Liver (tissue), 8 donors: ENCODE measurements at regions not wholly inside any gene's neighbourhood (a gene's known extent, or its start where the extent isn't known, plus 50 kb on each side); places are given as distances from the start of the nearest gene placed in this dataset.

Source experiments
- DNase-seq: peaks from one replicate; pipeline ENCODE4 v3.0.0-alpha.2; 2017; ENCODE audit warnings: low spot score
- H3K27ac ChIP-seq, 2 donors: one replicate each; pipeline ENCODE4 v1.7.0; 2013; ENCODE audit warnings: inconsistent platforms in 2 of 2, low read length in 2 of 2, control low read depth in 1 of 2, low read depth in 1 of 2, mild to moderate bottlenecking in 1 of 2
- H3K27me3 ChIP-seq, 4 donors: one replicate each; pipeline versions ENCODE4 v1.6.1 to v1.7.0; 2013; ENCODE audit warnings: low read length in 3 of 4, inconsistent platforms in 1 of 4, mild to moderate bottlenecking in 1 of 4, moderate library complexity in 1 of 4; ENCODE audit not compliant: control insufficient read depth in 4 of 4, insufficient read depth in 4 of 4
- H3K36me3 ChIP-seq, 4 donors: one replicate each; pipeline versions ENCODE4 v1.6.1 to v1.7.0; 2013; ENCODE audit warnings: low read length in 3 of 4, mild to moderate bottlenecking in 3 of 4, low read depth in 1 of 4, moderate library complexity in 1 of 4; ENCODE audit not compliant: control insufficient read depth in 4 of 4, insufficient read depth in 3 of 4
- H3K4me1 ChIP-seq, 4 donors: one replicate each; pipeline versions ENCODE4 v1.6.1 to v1.7.0; 2013; ENCODE audit warnings: low read length in 3 of 4, mild to moderate bottlenecking in 3 of 4, moderate library complexity in 1 of 4; ENCODE audit not compliant: control insufficient read depth in 4 of 4, insufficient read depth in 4 of 4
- H3K4me3 ChIP-seq, 3 donors: one replicate each; pipeline versions ENCODE4 v1.6.1 to v1.7.0; 2013; ENCODE audit warnings: low read length in 3 of 3, control low read depth in 1 of 3, low read depth in 1 of 3, mild to moderate bottlenecking in 1 of 3
- H3K9ac ChIP-seq, 2 donors: one replicate each; pipeline ENCODE4 v1.7.0; 2013; ENCODE audit warnings: low read length in 2 of 2, mild to moderate bottlenecking in 2 of 2, moderate library complexity in 2 of 2, control low read depth in 1 of 2, low read depth in 1 of 2
- H3K9me3 ChIP-seq, 4 donors: one replicate each; pipeline versions ENCODE4 v1.6.1 to v1.7.0; 2013; ENCODE audit warnings: low read length in 3 of 4; ENCODE audit not compliant: control insufficient read depth in 4 of 4
- CTCF ChIP-seq: fragments of 150-350 bp; IDR thresholded peaks from 2 replicates; pipeline ENCODE4 v1.5.1; 2017; ENCODE audit warnings: improper control_type of control experiment, low read depth, low read length; ENCODE audit not compliant: missing input control
- EGR1 ChIP-seq, 2 donors: IDR thresholded peaks; 2 replicates each; pipeline ENCODE4 v1.6.1; 2016 to 2018; ENCODE audit warnings: antibody characterized with exemption in 2 of 2, low read depth in 2 of 2
- FOXA1 ChIP-seq: IDR thresholded peaks from 2 replicates; pipeline ENCODE4 v1.6.1; 2016; ENCODE audit warnings: antibody characterized with exemption
- FOXA2 ChIP-seq: IDR thresholded peaks from 2 replicates; pipeline ENCODE4 v1.6.1; 2016; ENCODE audit warnings: antibody characterized with exemption
- GABPA ChIP-seq, 2 donors: IDR thresholded peaks in 1 of 2; conservative IDR thresholded peaks in 1 of 2; 2 replicates each; pipeline ENCODE4 v1.6.1; 2016; ENCODE audit warnings: antibody characterized with exemption in 2 of 2, mild to moderate bottlenecking in 1 of 2, moderate library complexity in 1 of 2
- HNF4A ChIP-seq, 2 donors: conservative IDR thresholded peaks; 2 replicates each; pipeline ENCODE4 v1.6.1; 2016; ENCODE audit warnings: antibody characterized with exemption in 2 of 2, mild to moderate bottlenecking in 2 of 2
- HNF4G ChIP-seq: IDR thresholded peaks from 2 replicates; pipeline ENCODE4 v1.6.1; 2016; ENCODE audit warnings: antibody characterized with exemption
- JUND ChIP-seq, 2 donors: IDR thresholded peaks; 2 replicates each; pipeline ENCODE4 v1.6.1; 2016; ENCODE audit warnings: antibody characterized with exemption in 2 of 2
- NR2F2 ChIP-seq: IDR thresholded peaks from 2 replicates; pipeline ENCODE4 v1.6.1; 2016; ENCODE audit warnings: antibody characterized with exemption
- RAD21 ChIP-seq, 2 donors: IDR thresholded peaks; 2 replicates each; pipeline ENCODE4 v1.6.1; 2016; ENCODE audit warnings: antibody characterized with exemption in 2 of 2, mild to moderate bottlenecking in 2 of 2
- RXRA ChIP-seq, 2 donors: IDR thresholded peaks; 2 replicates each; pipeline ENCODE4 v1.6.1; 2017 to 2018; ENCODE audit warnings: antibody characterized with exemption in 2 of 2, mild to moderate bottlenecking in 1 of 2
- SP1 ChIP-seq: IDR thresholded peaks from 2 replicates; pipeline ENCODE4 v1.6.1; 2018; ENCODE audit warnings: antibody characterized with exemption, mild to moderate bottlenecking
- TAF1 ChIP-seq: conservative IDR thresholded peaks from 2 replicates; pipeline ENCODE4 v1.6.1; 2016; ENCODE audit warnings: antibody characterized with exemption, mild to moderate bottlenecking
- YY1 ChIP-seq: IDR thresholded peaks from 2 replicates; pipeline ENCODE4 v1.6.1; 2016; ENCODE audit warnings: antibody characterized with exemption, mild to moderate bottlenecking
- ZBTB33 ChIP-seq: IDR thresholded peaks from 2 replicates; pipeline ENCODE4 v1.6.1; 2016; ENCODE audit warnings: antibody characterized with exemption
- WGBS: extraction: QIAGEN DNeasy Blood & Tissue Kit; methylation state at CpG from one replicate; pipeline ENCODE4 v1.1.7; 2013; 5-methylcytosine and 5-hydroxymethylcytosine counted together
- TF ChIP-seq, protein P1 (sequence below): IDR thresholded peaks from 2 replicates; pipeline ENCODE4 v1.6.1; 2016; ENCODE audit warnings: antibody characterized with exemption, mild to moderate bottlenecking
- TF ChIP-seq, protein P2 (sequence below): IDR thresholded peaks from 2 replicates; pipeline ENCODE4 v1.6.1; 2016; ENCODE audit warnings: antibody characterized with exemption
- TF ChIP-seq, protein P3 (sequence below): IDR thresholded peaks from 2 replicates; pipeline ENCODE4 v1.6.1; 2016; ENCODE audit warnings: antibody characterized with exemption
- donor health status: healthy.
- donor health status: healthy.
- donor health status: healthy.
- donor health status: healthy.
- donor health status: healthy.

DNA sequence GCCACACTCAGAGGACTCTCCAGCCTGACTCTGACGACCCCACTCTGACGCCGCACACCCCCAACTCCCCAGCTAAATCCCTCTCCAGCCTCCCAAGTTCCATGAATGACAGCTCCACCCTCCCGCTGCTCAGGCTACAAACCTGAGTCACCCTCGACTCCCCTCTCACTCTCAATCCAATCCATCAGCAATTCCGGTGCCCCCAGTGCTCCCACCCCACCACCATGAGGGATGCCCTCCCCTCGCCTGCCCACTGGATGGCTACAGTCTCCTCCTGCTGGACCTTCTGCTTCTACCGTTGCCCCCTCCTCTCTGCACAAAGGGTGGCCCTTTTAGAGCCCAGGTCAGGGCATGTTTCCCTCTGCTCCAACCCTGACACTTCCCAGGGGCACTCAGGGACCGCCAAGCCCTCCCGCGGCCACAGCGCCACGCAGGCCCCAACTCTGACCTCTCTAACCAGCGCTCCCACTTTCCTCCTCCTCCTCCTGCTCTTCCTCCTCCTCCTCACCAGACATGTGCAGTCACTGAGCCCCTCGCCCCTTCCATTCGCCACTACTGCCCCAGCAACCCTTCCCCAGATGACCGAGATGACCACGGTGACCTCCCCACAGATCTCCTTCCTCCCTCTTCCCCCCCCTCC, 69.5 kb upstream of the NUP50 start:
- H3K27me3 ChIP-seq: peaks cover 0 to 5% (median 3%) of the 10 kb centered on the region in 4 donors
- no peak overlapping the region for H3K27ac ChIP-seq
- H3K9me3 ChIP-seq: no peaks in the 10 kb centered on the region
- no peaks in the 10 kb centered on the region for H3K4me1 ChIP-seq
- TF ChIP-seq ZBTB33 (no peak), SP1 (no peak), FOXA2 (no peak), HNF4A (conservative IDR thresholded peaks at IDR 0.05) (no peak), CTCF (no peak), RXRA (IDR thresholded peaks at IDR 0.05) (no peak), GABPA (IDR thresholded peaks at IDR 0.05 in 1 of 2, conservative IDR thresholded peaks at IDR 0.05 in 1 of 2) (no peak), YY1 (no peak), JUND (IDR thresholded peaks at IDR 0.05) (no peak), NR2F2 (no peak), RAD21 (IDR thresholded peaks at IDR 0.05) (no peak), FOXA1 (no peak), EGR1 (IDR thresholded peaks at IDR 0.05; ENCODE audit: low read depth in 2 of 2) (no peak), TAF1 (no peak), HNF4G (no peak)
- TF ChIP-seq, protein P1, sequence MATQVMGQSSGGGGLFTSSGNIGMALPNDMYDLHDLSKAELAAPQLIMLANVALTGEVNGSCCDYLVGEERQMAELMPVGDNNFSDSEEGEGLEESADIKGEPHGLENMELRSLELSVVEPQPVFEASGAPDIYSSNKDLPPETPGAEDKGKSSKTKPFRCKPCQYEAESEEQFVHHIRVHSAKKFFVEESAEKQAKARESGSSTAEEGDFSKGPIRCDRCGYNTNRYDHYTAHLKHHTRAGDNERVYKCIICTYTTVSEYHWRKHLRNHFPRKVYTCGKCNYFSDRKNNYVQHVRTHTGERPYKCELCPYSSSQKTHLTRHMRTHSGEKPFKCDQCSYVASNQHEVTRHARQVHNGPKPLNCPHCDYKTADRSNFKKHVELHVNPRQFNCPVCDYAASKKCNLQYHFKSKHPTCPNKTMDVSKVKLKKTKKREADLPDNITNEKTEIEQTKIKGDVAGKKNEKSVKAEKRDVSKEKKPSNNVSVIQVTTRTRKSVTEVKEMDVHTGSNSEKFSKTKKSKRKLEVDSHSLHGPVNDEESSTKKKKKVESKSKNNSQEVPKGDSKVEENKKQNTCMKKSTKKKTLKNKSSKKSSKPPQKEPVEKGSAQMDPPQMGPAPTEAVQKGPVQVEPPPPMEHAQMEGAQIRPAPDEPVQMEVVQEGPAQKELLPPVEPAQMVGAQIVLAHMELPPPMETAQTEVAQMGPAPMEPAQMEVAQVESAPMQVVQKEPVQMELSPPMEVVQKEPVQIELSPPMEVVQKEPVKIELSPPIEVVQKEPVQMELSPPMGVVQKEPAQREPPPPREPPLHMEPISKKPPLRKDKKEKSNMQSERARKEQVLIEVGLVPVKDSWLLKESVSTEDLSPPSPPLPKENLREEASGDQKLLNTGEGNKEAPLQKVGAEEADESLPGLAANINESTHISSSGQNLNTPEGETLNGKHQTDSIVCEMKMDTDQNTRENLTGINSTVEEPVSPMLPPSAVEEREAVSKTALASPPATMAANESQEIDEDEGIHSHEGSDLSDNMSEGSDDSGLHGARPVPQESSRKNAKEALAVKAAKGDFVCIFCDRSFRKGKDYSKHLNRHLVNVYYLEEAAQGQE: no peak
- TF ChIP-seq, protein P2, sequence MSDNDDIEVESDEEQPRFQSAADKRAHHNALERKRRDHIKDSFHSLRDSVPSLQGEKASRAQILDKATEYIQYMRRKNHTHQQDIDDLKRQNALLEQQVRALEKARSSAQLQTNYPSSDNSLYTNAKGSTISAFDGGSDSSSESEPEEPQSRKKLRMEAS: no peak
- TF ChIP-seq, protein P3, sequence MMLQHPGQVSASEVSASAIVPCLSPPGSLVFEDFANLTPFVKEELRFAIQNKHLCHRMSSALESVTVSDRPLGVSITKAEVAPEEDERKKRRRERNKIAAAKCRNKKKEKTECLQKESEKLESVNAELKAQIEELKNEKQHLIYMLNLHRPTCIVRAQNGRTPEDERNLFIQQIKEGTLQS: no peak
- no peak for DNase-seq
- H3K4me3 ChIP-seq: no peak overlapping the region
- 65% methylated on average over 18 of the region's 18 CpGs for WGBS
- no peak overlapping the region for H3K9ac ChIP-seq
- H3K36me3 ChIP-seq: no peaks in the 10 kb centered on the region
